Stomach (tissue), 4 donors: ENCODE measurements at regions not wholly inside any gene's neighbourhood (a gene's known extent, or its start where the extent isn't known, plus 50 kb on each side); places are given as distances from the start of the nearest gene placed in this dataset.

Source experiments
- CTCF ChIP-seq, 7 experiments: fragments of 450-650 bp in 4 of 7; fragments of 200-600 bp in 3 of 7; sonication (generic) in 3 of 7; IDR thresholded peaks; one replicate each; pipeline ENCODE4 v1.5.1; 2016 to 2019; ENCODE audit warnings: antibody characterized with exemption in 7 of 7, control low read depth in 2 of 7, mild to moderate bottlenecking in 1 of 7
- EP300 ChIP-seq: sonication (generic); formaldehyde crosslinking; IDR thresholded peaks from one replicate; pipeline ENCODE4 v1.6.1; 2017; ENCODE audit warnings: antibody characterized with exemption
- POLR2A ChIP-seq, 4 donors: fragments of 450-650 bp; IDR thresholded peaks; one replicate each; pipeline ENCODE4 v1.6.1; 2016; ENCODE audit warnings: antibody characterized with exemption in 4 of 4, control low read depth in 2 of 4, mild to moderate bottlenecking in 1 of 4, moderate library complexity in 1 of 4
- POLR2AphosphoS5 ChIP-seq, 3 donors: sonication (generic); formaldehyde crosslinking; IDR thresholded peaks; one replicate each; pipeline ENCODE4 v1.6.1; 2016; ENCODE audit warnings: antibody characterized with exemption in 3 of 3

- TF ChIP-seq CTCF (IDR thresholded peaks at IDR 0.05) (no peak), POLR2AphosphoS5 (IDR thresholded peaks at IDR 0.05) (no peak), POLR2A (IDR thresholded peaks at IDR 0.05) (no peak), EP300 (no peak)
These were observed 50.5 kb upstream of the SHANK2 start for GRCh38 chr11:71302911-71303310.
